HG03097 (cell line): ENCODE measurements at regions not wholly inside any gene's neighbourhood (a gene's known extent, or its start where the extent isn't known, plus 50 kb on each side); places are given as distances from the start of the nearest gene placed in this dataset.

ENCODE experiments used
- ATAC-seq: cut with Tn5 transposase; IDR thresholded peaks from one replicate; pipeline ENCODE4 v1.9.1; 2021; ENCODE audit not compliant: unreplicated experiment, low FRiP score

DNA sequence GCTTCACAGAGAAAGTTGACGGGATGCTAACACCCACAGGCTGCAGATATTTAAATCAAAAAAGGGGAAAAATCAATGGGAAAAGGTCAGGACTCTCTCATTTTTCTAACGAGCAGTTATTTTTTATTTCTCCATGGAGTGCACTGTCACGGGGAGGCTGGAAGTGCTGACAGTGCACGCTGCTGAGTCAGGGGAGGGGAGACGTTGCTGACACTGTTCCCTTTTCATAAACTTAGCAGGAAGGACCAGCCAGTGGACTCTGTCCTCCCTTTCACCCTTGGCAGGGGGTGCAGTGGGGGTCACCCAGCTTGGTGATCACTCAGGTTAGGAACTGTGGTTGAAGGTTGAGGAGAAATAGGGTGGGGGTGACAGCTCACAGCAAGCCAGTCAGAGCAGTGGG, 65.6 kb upstream of the FUT8 start:
- no peak for ATAC-seq

DNA sequence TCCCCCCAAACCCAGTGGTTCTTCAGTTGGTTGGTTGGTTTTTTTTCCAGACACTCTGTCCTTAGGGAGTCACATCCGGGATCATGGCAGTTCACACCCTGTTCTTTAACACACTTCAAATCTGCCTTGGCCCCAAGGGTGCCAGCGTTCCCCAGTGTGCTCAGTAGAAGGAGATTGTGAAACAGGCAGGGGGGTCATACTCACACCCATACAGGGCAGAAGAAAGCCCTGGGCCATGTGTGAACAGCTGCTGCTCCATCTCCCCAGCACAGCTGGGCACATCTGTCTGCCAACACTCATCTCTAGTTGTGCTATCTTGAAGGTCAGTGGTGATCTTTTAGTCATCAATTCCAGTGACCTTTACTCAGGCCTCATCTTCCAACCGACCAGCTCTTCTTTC, 64.4 kb upstream of the FUT8 start:
- no peak for ATAC-seq

DNA sequence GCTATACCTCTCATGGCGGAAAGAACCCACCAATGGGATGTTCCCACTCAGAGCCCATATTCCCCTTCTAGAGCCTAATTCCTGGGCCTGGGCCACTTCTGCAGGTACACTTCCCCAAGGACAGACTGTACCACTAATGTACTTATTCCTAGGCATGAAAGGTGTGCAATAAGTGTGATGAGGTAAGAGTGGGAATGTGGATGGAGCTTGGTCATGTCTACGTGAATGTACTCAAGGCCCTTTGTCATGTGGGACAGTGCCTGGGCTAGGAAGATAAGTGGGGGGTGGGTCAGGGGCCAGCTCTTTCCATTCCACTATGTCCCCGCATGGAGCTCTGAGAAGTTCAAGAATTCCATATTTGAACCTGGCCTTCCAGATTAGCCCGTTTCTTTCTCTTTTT, 63.4 kb upstream of the FUT8 start:
- no peak for ATAC-seq

DNA sequence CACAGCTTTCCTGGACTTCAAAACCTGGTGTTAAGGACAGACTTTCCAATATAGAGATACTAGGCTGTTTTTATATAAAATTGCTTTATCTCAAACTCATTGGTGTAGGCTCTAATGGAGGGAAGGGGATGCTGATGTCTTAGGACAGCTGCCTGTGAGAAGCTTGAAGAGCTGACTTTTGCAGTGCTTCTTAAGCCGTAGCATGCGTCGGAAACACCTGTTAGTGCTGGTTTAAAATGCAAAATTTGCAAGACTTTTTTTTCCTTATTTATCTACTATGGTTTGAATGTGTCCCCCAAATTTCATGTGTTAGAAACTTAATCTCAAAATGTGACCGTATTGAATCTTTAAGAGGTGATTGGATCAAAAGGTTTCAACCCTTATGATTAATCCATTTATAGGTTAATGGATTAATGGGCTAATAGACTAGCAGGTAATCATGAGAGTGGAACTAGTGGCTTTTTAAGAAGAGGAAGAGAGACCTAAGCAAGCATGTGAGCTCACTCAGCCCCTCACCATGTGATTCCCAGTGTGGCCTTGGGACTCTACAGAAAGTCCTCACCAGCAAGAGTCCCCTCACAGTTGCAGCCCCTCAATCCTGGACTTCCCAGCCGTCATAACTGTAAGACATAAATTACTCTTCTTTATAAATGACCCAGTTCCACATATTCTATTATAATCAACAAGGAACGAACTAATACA, 60.9 kb upstream of the FUT8 start:
- no peak for ATAC-seq

DNA sequence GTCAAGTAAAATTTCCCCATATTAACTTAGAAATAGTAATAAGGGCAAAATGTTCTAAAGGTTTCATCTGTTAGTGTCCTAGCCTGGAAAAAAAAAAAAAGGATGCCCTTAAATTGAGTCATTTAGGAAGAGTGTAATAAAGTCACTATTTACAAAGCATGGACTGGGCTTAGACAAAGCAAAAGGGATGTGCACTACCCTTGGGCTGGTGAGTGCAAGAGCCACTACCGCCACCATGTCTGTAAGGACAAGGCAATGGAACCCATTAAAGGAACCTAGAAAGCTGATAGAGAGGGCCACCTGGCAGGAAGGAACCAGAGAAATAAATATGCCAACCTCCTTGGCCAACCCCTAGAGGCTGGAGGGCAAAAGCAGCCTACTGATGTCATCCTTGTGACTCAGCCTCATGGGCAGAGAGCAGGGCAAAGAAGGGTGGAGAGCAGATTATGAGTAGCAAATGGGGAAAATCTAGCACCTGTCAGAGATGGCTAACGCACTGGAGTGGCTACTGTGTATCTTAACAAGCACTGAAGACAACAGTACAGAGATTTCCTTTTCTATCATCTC, 59.5 kb upstream of the FUT8 start:
- ATAC-seq = no peak

DNA sequence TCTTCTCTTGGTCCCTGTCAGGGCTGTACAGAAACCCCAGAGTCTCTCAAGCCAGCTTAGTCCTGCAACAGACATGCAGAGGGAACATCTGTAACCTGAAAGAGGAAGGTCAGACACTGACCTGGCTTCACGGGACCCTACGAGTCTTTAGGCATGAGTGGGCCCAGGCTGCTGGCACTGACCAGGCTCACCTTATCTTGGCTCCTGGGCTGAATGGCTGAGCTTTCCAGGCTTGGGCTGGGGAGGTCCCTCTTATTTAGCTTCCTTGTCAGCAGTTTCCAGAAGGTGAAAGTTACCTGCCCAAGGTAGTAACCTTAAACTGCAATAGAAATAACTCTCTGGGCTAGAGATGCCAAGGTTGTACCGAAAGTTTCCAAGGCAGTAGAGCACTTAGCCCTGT, 58.4 kb upstream of the FUT8 start:
- no peak for ATAC-seq

DNA sequence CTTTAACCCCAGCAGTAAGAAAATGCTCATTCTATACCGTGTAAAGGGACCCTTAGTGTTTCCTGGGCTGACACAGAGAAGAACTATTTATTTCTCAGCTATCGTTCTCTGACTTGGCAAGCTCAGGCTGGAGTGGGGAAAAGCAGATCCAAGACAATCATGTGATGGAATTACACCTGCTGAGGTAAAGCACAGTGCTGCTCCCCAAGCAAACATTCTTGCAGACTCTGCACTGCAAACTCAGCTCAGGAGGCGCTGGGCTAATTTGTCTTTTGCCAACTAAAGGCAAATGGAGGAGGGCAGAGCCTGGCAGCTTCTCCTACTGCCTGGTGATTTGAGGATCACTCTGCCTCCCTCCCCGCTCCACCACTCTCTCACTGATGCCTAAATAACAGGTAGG, 57.8 kb upstream of the FUT8 start:
- no peak for ATAC-seq

DNA sequence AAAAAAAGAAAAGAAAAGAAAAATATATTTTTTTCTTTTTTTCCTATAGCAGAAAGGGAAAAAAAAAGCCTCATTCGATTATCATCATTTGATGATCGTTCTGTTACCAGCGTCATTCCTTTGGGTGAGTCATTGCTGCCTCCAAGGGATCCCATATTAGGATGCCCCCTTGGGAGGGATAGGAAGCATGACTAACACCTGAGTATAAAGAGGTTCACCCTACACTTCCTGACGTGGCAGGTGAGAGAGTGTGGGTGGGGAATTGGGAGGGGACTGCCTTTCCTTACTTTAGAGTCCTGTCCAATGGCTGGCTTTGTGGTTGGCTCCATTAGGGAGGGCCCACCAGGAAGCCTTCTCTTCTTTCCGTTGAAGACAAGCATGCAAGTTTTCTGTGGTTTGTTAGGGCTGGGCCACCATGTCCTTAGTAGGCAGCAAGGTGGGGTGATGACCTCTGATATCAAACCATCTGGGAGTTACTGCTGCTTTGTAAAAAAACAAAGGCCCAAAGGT, 56.1 kb upstream of the FUT8 start:
- no peak for ATAC-seq

DNA sequence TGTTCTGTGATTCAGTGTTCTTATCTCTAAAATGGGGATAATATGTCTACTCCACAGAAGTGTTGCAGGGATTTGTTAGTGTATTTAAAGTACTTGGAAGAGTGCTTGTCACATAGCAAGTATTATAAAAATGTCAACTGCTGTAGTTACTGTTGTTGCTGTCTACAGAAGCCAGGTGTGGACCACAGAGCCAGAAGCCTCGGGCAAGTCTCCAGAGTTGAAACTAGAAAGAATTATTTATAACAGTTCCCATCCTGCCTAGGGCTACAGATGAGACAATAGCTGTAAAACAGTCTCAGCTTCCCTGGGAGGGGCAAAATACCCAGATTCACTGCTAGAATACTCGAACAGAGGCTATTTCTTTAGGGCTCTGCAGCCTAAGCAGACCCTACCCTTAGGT, 55.4 kb upstream of the FUT8 start:
- ATAC-seq = no peak

DNA sequence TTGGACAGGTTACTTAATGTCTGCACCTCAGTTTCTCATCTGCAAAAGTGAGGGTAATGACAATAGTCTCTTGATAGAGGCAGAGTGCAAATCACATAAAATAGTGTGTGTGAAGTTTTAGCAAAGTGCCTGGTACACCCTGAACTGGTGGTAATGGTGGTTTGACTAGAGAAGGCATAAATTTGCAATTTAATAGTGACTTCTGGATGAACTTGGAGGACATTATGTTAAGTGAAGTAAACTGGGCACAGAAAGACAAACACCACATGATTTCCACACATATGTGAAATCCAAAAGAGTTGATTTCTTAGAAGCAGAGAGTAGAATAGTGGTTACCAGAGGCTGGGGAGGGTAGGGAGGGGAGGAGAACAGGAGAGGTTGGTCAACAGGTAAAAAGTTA, 54.8 kb upstream of the FUT8 start:
- ATAC-seq = no peak

DNA sequence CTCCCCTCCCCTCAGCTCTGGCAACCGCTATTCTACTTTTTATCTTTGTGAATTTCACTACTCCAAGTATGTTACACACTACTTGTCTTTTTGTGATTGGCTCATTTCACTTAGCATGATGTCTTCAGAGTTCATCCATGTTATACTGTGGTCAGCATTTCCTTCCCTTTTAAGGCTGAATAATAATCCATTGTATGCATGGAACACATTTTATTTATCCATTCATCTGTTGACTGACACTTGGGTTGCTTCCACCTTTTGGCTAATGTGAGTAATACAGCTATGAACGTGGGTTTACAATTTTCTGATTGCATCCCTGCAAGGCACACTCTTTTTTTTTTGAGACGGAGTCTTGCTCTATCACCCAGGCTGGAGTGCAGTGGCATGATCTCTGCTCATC, 53.0 kb upstream of the FUT8 start:
- no peak for ATAC-seq

DNA sequence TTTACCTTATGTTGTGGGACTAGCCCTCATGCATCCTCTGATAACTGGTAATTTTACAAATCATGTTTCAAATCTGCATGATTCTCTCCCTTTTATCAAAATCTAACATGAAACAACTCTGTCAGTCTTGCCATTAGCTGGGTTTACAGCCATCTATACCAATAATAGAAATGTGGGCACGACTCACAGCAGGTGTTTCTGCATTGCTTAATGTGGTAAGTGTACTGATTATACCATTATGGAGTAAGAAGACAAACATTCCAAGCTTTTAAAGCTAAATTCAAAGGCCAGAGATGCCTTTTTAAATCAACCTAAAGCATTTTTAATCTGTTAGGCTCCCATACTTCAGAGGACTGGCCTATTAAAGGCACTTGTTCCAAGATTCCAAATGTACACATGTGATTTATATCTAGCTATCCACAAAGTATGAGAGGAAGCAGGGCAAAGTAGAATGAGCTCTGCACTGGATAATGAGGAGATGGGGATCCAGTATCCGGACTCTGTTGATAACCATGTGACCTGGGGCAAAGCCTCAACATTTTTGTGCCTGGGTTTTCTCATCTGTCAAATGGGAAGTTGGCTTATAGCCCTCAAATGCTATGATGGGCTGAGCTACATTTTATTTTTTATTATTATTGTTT, 52.3 kb upstream of the FUT8 start:
- no peak for ATAC-seq

DNA sequence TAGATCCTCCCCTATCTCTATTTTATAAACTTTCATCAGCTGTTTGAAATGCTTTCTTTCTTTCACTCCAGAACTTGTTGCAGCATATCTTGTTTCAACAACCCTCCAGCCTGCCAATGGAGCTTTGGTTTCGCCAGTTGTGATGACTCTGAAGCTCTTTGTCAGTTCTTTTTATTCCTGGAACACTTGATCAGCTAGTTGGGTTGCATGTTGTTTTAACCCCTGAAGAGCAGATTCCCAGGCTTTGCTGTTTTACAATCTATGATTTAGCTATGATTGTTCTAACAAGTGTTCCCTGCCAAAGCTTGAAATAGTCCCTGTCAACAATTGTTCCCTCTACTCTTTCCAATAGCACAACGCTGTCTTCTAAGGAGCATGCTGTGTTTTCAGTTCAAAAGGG, 50.6 kb upstream of the FUT8 start:
- no peak for ATAC-seq
